ENCODE measurements at regions not wholly inside any gene's neighbourhood (a gene's known extent, or its start where the extent isn't known, plus 50 kb on each side); places are given as distances from the start of the nearest gene placed in this dataset.

DNA sequence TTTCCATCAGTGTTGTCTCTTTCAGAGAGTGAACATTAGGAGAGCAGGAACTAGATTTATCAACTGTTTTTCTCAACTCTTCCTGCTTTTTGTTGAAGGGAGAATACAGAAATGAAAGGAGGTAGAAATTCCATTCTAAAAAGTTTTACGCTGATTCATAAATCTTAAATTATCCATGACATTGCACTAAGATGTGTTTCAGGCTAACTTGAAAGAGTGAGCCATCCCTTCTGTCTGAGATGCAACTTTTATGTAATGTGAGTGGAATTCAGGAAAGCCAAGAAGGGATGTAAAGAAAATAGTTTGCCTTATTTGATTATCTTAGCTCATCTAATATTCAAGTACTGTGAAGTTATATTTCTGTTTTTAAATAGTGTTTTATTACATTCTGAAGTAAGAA lies 349.5 kb upstream of the RGS6 start:
- H3K9me3 ChIP-seq (ENCODE audit: low read length): no peaks in the 10 kb centered on the region
- no peak overlapping the region for H3K9ac ChIP-seq (ENCODE audit: low read length)
- H3K4me1 ChIP-seq (ENCODE audit: insufficient read depth, low read length, severe bottlenecking): peaks cover 22% of the 10 kb centered on the region
- H2AFZ ChIP-seq (ENCODE audit: low read length): no peak overlapping the region
- no peak overlapping the region for H3K4me2 ChIP-seq (ENCODE audit: low read length)
- H4K20me1 ChIP-seq (ENCODE audit: insufficient read depth, low read length): no peaks in the 10 kb centered on the region
- H3K27ac ChIP-seq (ENCODE audit: low read depth, low read length, poor library complexity, severe bottlenecking): no peak overlapping the region
- H3K9me2 ChIP-seq (ENCODE audit: low read depth, low read length): no peaks in the 10 kb centered on the region
- no peaks in the 10 kb centered on the region for H3K79me2 ChIP-seq (ENCODE audit: insufficient read depth, low read length)
- TF ChIP-seq, protein P1, sequence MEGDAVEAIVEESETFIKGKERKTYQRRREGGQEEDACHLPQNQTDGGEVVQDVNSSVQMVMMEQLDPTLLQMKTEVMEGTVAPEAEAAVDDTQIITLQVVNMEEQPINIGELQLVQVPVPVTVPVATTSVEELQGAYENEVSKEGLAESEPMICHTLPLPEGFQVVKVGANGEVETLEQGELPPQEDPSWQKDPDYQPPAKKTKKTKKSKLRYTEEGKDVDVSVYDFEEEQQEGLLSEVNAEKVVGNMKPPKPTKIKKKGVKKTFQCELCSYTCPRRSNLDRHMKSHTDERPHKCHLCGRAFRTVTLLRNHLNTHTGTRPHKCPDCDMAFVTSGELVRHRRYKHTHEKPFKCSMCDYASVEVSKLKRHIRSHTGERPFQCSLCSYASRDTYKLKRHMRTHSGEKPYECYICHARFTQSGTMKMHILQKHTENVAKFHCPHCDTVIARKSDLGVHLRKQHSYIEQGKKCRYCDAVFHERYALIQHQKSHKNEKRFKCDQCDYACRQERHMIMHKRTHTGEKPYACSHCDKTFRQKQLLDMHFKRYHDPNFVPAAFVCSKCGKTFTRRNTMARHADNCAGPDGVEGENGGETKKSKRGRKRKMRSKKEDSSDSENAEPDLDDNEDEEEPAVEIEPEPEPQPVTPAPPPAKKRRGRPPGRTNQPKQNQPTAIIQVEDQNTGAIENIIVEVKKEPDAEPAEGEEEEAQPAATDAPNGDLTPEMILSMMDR (IDR thresholded peaks at IDR 0.05; ENCODE audit: low read length): no peak
- TF ChIP-seq EZH2 (IDR thresholded peaks at IDR 0.05; ENCODE audit: borderline replicate concordance, low read length): no peak
- no peaks in the 10 kb centered on the region for H3K36me3 ChIP-seq (ENCODE audit: insufficient read depth, low read length)
- no peaks in the 10 kb centered on the region for H3F3A ChIP-seq (ENCODE audit: insufficient read depth, low read length)
- no peak overlapping the region for H3K4me3 ChIP-seq (ENCODE audit: low read depth, low read length, poor library complexity, severe bottlenecking)
- no peaks in the 10 kb centered on the region for H3K27me3 ChIP-seq (ENCODE audit: insufficient read depth, low read length)

DNA sequence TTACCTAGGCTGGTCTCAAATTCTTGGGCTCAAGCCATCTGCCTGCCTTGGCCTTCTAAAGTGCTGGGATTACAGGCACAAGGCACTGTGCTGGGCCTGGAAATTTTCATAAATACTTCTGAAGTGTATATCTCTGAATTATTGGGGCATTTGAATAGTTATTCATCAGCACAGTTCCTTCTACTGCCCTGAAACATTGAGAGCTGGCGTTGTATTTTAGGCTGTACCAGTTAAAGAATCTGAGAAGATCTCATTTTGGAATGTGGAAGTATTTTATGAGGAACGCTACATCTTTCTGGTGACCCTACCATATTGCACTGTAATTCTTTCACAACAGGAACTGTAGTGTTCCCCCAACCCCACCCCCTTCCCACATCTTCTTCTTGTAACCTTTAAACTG lies 349.0 kb upstream of the RGS6 start:
- no peaks in the 10 kb centered on the region for H3F3A ChIP-seq (ENCODE audit: insufficient read depth, low read length)
- H3K27me3 ChIP-seq (ENCODE audit: insufficient read depth, low read length): no peaks in the 10 kb centered on the region
- no peak overlapping the region for H3K4me3 ChIP-seq (ENCODE audit: low read depth, low read length, poor library complexity, severe bottlenecking)
- no peaks in the 10 kb centered on the region for H3K9me3 ChIP-seq (ENCODE audit: low read length)
- H3K4me1 ChIP-seq (ENCODE audit: insufficient read depth, low read length, severe bottlenecking): peaks cover 17% of the 10 kb centered on the region
- H2AFZ ChIP-seq (ENCODE audit: low read length): no peak overlapping the region
- no peaks in the 10 kb centered on the region for H3K9me2 ChIP-seq (ENCODE audit: low read depth, low read length)
- H3K36me3 ChIP-seq (ENCODE audit: insufficient read depth, low read length): no peaks in the 10 kb centered on the region
- H3K27ac ChIP-seq (ENCODE audit: low read depth, low read length, poor library complexity, severe bottlenecking): no peak overlapping the region
- TF ChIP-seq, protein P1 (IDR thresholded peaks at IDR 0.05; ENCODE audit: low read length): no peak
- no peak for TF ChIP-seq EZH2 (IDR thresholded peaks at IDR 0.05; ENCODE audit: borderline replicate concordance, low read length)
- H3K4me2 ChIP-seq (ENCODE audit: low read length): no peak overlapping the region
- H3K79me2 ChIP-seq (ENCODE audit: insufficient read depth, low read length): no peaks in the 10 kb centered on the region
- H3K9ac ChIP-seq (ENCODE audit: low read length): no peak overlapping the region
- no peaks in the 10 kb centered on the region for H4K20me1 ChIP-seq (ENCODE audit: insufficient read depth, low read length)

DNA sequence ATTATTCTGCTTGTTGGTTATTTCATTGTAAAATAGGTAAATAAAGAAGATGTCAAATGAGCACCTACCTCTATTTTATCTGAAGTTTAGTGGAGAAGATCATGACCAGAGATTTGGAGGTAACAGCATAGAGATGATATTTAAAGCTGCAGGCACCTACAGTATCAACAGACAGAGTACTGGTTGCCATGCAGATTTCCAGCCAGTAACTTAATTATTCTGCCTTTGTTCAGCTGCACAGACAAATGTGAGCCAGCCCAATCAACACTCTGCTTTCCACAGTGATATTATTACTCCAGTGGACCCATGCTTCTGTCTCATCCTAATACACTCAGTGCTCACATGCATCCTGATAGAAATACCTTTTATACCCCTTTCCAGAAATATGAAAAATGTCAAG lies 348.5 kb upstream of the RGS6 start:
- Histone ChIP-seq H3K9me2 (ENCODE audit: low read depth, low read length) (no peaks in the 10 kb centered on the region), H3K27me3 (ENCODE audit: insufficient read depth, low read length) (no peaks in the 10 kb centered on the region), H3K79me2 (ENCODE audit: insufficient read depth, low read length) (no peaks in the 10 kb centered on the region), H3K36me3 (ENCODE audit: insufficient read depth, low read length) (no peaks in the 10 kb centered on the region), H3K9ac (ENCODE audit: low read length) (no peak overlapping the region), H3K9me3 (ENCODE audit: low read length) (no peaks in the 10 kb centered on the region), H3K27ac (ENCODE audit: low read depth, low read length, poor library complexity, severe bottlenecking) (no peak overlapping the region), H4K20me1 (ENCODE audit: insufficient read depth, low read length) (no peaks in the 10 kb centered on the region), H3K4me2 (ENCODE audit: low read length) (no peak overlapping the region), H3K4me1 (ENCODE audit: insufficient read depth, low read length, severe bottlenecking) (peaks cover 12% of the 10 kb centered on the region), H3K4me3 (ENCODE audit: low read depth, low read length, poor library complexity, severe bottlenecking) (no peak overlapping the region), H3F3A (ENCODE audit: insufficient read depth, low read length) (no peaks in the 10 kb centered on the region), H2AFZ (ENCODE audit: low read length) (no peak overlapping the region)
- TF ChIP-seq, protein P1 (IDR thresholded peaks at IDR 0.05; ENCODE audit: low read length): no peak
- TF ChIP-seq EZH2 (IDR thresholded peaks at IDR 0.05; ENCODE audit: borderline replicate concordance, low read length): no peak

Data from OCI-LY1 (cell line).